ENCODE measurements at regions not wholly inside any gene's neighbourhood (a gene's known extent, or its start where the extent isn't known, plus 50 kb on each side); places are given as distances from the start of the nearest gene placed in this dataset.

DNA sequence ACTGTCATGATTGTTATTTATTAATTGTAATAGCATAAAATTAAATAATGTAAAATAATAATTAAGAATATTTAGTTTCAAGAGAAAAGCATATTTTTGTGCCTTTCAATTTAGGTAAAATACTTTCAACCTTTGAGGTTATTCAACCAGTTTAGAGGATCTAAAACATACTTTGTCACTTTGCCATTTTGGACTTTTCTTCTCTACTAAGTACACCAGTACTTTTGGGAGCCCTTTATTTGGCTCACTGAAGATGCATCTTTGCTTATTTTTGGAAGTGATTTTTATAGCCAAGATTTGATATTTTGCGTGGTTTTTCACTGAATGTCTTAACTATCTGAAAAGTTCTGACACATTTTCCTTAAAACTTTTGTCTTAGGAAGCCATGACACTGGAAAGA is 860.5 kb downstream of the SORCS1 start:
- intact Hi-C loops (cut with DNase I; ENCODE audit: low total_unique reads): no loop called here
- H3K4me1 ChIP-seq: no peaks in the 10 kb centered on the region
- 76 to 95% (median 89%) methylated on average over 1 of the region's 1 CpG for WGBS, 5 donors
- TF ChIP-seq, protein P1, sequence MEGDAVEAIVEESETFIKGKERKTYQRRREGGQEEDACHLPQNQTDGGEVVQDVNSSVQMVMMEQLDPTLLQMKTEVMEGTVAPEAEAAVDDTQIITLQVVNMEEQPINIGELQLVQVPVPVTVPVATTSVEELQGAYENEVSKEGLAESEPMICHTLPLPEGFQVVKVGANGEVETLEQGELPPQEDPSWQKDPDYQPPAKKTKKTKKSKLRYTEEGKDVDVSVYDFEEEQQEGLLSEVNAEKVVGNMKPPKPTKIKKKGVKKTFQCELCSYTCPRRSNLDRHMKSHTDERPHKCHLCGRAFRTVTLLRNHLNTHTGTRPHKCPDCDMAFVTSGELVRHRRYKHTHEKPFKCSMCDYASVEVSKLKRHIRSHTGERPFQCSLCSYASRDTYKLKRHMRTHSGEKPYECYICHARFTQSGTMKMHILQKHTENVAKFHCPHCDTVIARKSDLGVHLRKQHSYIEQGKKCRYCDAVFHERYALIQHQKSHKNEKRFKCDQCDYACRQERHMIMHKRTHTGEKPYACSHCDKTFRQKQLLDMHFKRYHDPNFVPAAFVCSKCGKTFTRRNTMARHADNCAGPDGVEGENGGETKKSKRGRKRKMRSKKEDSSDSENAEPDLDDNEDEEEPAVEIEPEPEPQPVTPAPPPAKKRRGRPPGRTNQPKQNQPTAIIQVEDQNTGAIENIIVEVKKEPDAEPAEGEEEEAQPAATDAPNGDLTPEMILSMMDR (IDR thresholded peaks at IDR 0.05 in 8 of 11, conservative IDR thresholded peaks at IDR 0.05 in 3 of 11): no peak
- TF ChIP-seq POLR2AphosphoS5 (IDR thresholded peaks at IDR 0.05) (no peak), POLR2A (IDR thresholded peaks at IDR 0.05) (no peak)
- no peak overlapping the region for H3K27ac ChIP-seq
- no peak for DNase-seq
- no peak overlapping the region for H3K4me3 ChIP-seq
- H3K9me3 ChIP-seq: no peaks in the 10 kb centered on the region
- no peaks in the 10 kb centered on the region for H3K27me3 ChIP-seq (replicated peaks in 1 of 7)
- no peaks in the 10 kb centered on the region for H3K36me3 ChIP-seq

DNA sequence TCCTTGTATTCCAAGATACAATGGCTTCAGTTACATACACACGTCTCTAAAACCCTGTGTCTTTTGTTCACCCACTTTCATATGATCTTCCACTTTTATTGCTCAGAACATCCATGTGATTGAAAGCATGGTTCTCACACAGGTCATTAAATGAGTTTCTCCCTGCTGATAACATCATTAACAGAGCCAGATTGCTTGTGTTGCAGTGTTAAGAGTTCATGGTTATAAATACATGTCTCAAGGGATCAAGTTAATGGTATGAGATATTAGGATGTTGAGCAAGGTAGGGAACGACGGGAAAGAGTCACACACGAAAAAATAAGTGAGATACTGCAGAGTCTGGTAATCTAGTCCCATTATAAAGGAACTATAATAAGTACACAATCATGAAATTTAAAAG is 861.5 kb downstream of the SORCS1 start:
- intact Hi-C loops (cut with DNase I; ENCODE audit: low total_unique reads): no loop called here
- no peak overlapping the region for H3K27ac ChIP-seq
- no peak for DNase-seq
- H3K4me3 ChIP-seq: no peak overlapping the region
- no peaks in the 10 kb centered on the region for H3K27me3 ChIP-seq (replicated peaks in 1 of 7)
- WGBS, 5 donors: 61 to 82% (median 76%) methylated on average over 4 of the region's 4 CpGs
- TF ChIP-seq, protein P1 (IDR thresholded peaks at IDR 0.05 in 8 of 11, conservative IDR thresholded peaks at IDR 0.05 in 3 of 11): no peak
- no peak for TF ChIP-seq POLR2AphosphoS5 (IDR thresholded peaks at IDR 0.05)
- TF ChIP-seq POLR2A (IDR thresholded peaks at IDR 0.05): no peak
- H3K36me3 ChIP-seq: no peaks in the 10 kb centered on the region
- H3K9me3 ChIP-seq: no peaks in the 10 kb centered on the region
- H3K4me1 ChIP-seq: no peaks in the 10 kb centered on the region

DNA sequence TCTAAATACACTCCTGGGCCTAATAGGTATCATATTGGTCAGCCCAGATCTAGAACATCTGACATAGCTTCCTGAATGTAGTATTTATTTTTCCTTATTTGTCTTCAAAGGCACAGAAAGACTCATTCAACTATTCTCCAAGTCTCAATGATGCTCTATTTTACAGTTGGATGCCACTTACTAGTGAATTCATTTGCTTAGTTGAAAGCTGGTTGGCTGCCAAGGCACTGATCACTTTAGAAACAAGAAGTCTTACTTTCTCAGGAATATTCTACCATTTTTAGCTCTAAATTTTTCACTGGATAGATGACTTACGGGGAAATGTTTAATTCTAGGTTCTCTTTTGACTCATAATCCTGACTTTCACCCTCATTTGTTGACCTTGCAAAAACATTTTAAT is 863.4 kb downstream of the SORCS1 start:
- H3K9me3 ChIP-seq: no peaks in the 10 kb centered on the region
- no peak for DNase-seq
- WGBS, 5 donors: 53 to 74% (median 64%) methylated on average over 1 of the region's 1 CpG
- H3K27ac ChIP-seq: no peak overlapping the region
- no peaks in the 10 kb centered on the region for H3K27me3 ChIP-seq (replicated peaks in 1 of 7)
- H3K36me3 ChIP-seq: no peaks in the 10 kb centered on the region
- no peaks in the 10 kb centered on the region for H3K4me1 ChIP-seq
- no peak overlapping the region for H3K4me3 ChIP-seq
- intact Hi-C loops (cut with DNase I; ENCODE audit: low total_unique reads): no loop called here
- TF ChIP-seq POLR2AphosphoS5 (IDR thresholded peaks at IDR 0.05) (no peak), POLR2A (IDR thresholded peaks at IDR 0.05) (no peak)
- TF ChIP-seq, protein P1 (IDR thresholded peaks at IDR 0.05 in 8 of 11, conservative IDR thresholded peaks at IDR 0.05 in 3 of 11): no peak

DNA sequence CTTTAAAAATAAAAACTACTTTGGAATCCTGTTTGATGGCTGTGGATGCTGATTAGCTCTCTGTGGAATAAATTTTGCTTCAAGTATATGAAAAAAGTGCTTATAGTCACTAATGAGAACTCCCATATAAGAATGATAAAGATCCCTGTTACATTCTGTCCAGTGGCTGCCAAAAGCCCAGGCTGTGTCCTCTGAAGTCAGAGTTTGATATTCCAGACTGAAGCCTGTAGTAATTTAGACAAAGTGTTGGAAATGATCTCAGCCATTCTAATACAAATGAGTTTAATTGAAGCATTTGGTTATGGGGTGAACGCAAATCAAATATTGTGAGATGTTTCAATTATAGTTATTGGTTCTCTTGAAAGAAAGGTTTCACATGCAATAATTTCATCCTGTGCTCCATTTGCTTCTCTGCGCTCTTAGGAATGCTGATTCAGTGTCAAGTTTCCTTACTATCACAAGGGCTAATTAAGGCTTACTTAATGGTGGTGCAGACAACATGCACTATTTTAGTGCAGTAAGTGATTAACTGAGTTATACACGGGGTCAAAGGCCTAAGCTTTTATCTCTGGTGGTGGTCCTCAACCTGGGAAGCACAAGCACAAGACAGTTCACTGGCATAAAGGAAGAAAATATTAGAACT is 867.6 kb downstream of the SORCS1 start:
- no peak for DNase-seq
- no peak overlapping the region for H3K4me3 ChIP-seq

More for the DNA sequence above, 867.6 kb downstream of the SORCS1 start:
- no peak overlapping the region for H3K27ac ChIP-seq
- no peaks in the 10 kb centered on the region for H3K4me1 ChIP-seq
- no peaks in the 10 kb centered on the region for H3K36me3 ChIP-seq
- no peaks in the 10 kb centered on the region for H3K27me3 ChIP-seq (replicated peaks in 1 of 7)
- TF ChIP-seq POLR2AphosphoS5 (IDR thresholded peaks at IDR 0.05) (no peak), POLR2A (IDR thresholded peaks at IDR 0.05) (no peak)
- TF ChIP-seq, protein P1 (IDR thresholded peaks at IDR 0.05 in 8 of 11, conservative IDR thresholded peaks at IDR 0.05 in 3 of 11): no peak
- intact Hi-C loops (cut with DNase I; ENCODE audit: low total_unique reads): no loop called here
- no peaks in the 10 kb centered on the region for H3K9me3 ChIP-seq
- WGBS, 5 donors: 48 to 72% (median 57%) methylated on average over 3 of the region's 3 CpGs

All from spleen (tissue), 11 donors.